Astrocyte of the cerebellum (primary cell): ENCODE measurements at regions not wholly inside any gene's neighbourhood (a gene's known extent, or its start where the extent isn't known, plus 50 kb on each side); places are given as distances from the start of the nearest gene placed in this dataset.
"Not testable (repeated sequence)": the region's sequence is repeated elsewhere in the genome, so short reads cannot be mapped to it uniquely, and the experiment has no call there.

Source experiments
- DNase-seq: peaks from one replicate; pipeline ENCODE4 v3.0.0-alpha.2; 2011; ENCODE audit warnings: low read depth
- H3K4me3 ChIP-seq: 2 replicates; pipeline ENCODE4 v1.5.1; 2011; ENCODE audit warnings: mild to moderate bottlenecking, low read depth, low read length, moderate library complexity
- in situ Hi-C: cut with HindIII; loops from 2 replicates; pipeline ENCODE4 v1.10.0; 2017; ENCODE audit warnings: low sequenced_read_pairs
- TF ChIP-seq, protein P1 (sequence below): IDR thresholded peaks from 2 replicates; pipeline ENCODE4 v1.5.1; 2012; ENCODE audit warnings: low read length, low read depth, moderate library complexity, mild to moderate bottlenecking; ENCODE audit errors: missing control alignments

DNA sequence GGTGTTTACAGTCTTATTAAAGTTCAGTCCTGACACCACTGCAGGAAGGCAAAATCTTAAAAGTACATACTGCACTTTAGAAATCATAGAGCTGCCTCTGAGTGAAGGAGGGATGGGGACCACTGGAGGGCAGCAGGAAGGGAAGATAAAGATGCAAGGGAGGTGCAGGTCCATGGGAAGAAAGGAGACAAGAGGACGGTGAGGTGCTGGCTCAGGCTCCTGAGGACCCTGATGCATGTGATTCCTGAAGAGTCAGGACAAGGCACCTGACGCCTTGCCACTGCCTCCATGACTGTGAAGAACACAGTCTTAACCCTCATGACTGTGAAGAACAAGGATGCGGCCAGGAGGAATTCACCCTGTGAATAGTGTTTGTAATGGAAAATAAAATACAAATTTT lies 116.2 kb upstream of the NPAS2 start:
- in situ Hi-C loops, result no loop called here
- H3K4me3 ChIP-seq, result no peak overlapping the region
- no peak for DNase-seq
- TF ChIP-seq, protein P1, sequence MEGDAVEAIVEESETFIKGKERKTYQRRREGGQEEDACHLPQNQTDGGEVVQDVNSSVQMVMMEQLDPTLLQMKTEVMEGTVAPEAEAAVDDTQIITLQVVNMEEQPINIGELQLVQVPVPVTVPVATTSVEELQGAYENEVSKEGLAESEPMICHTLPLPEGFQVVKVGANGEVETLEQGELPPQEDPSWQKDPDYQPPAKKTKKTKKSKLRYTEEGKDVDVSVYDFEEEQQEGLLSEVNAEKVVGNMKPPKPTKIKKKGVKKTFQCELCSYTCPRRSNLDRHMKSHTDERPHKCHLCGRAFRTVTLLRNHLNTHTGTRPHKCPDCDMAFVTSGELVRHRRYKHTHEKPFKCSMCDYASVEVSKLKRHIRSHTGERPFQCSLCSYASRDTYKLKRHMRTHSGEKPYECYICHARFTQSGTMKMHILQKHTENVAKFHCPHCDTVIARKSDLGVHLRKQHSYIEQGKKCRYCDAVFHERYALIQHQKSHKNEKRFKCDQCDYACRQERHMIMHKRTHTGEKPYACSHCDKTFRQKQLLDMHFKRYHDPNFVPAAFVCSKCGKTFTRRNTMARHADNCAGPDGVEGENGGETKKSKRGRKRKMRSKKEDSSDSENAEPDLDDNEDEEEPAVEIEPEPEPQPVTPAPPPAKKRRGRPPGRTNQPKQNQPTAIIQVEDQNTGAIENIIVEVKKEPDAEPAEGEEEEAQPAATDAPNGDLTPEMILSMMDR, result no peak

DNA sequence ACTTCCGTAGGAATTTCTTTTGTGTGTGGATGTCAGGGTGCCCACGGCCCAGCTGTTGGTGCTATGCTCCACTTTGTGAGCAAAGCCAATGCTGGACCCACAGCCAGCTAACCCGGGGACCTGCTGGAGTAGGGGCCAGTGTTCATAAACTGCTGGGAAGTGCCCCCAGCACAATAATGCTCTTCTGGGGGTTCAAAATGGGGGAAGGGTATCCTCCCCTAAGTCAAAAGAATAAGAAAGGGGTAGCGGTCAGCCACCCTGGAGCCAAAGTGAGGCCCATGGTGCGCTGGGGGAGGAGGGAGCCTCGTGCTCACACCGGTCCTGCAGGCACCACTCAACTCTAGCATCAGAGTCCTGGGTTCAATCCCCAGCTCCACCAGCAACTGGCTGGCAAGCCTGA lies 115.8 kb upstream of the NPAS2 start:
- DNase-seq, result no peak
- in situ Hi-C loops, result no loop called here
- TF ChIP-seq, protein P1, result no peak

DNA sequence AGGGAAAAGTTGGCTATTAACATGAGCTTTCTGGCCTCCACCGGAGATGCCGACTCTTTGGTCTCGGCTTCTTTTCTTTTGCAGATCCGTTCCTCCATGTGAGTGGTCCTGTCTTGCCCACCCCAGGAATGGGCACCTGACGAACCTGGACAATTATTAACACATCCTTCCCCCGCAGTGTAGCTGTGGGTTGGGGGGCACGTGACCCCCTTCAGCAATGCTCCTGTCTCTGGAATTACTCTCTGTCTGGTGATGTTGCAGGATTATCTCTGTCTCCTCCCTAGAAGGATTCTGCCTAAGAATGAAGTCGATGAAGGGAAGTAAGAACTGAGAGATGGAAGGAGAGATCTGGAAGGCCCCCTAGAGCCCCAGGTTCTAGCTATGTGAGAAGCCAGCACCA lies 115.2 kb upstream of the NPAS2 start:
- DNase-seq, result no peak

More for the DNA sequence above, 115.8 kb upstream of the NPAS2 start:
- H3K4me3 ChIP-seq, result no peak overlapping the region

DNA sequence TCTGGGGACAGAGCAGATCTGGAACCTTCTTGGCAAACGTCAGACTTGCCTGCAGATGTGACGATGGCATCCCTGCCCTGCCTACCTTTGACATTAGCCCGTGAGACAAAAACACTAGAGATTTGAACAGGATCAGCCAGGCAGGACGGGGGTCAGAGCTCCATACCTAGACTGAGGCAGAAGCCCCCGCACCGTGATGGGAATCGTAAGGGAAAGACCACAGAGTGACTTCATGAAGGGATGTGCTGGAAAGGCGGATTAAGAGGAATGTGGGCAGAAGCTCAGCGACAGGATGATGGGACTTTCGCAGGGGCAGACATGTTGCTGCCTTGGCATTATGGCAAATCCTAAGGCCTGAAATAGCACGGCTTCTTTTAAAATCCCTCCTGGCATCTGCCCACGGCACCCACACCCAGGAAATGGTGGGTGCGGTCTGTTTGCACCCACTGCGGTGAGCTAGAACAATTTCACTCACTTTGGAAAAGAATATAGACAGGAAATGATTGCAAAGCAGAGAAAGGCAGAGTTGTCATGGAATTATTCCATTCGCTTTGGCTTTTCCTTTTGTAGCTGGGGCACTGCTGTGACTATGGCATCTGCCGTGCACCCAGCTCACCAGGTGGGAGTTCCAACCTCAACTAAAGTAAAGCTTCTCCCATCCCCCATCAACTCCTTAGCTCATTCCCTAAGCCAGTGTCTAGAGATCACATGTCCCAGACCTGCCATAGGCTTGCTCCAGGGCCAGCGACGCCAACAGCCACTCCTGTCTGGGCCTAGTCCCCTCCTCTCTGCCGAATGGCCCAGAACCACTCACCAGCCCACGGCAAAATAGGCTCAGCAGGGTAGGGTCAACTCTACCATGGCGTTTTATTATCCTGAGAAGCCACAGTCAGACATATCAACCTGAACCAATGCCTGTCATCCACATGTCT lies 112.7 kb upstream of the NPAS2 start:
- in situ Hi-C loops, result no loop called here
- TF ChIP-seq, protein P1, result no peak
- DNase-seq, result no peak
- no peak overlapping the region for H3K4me3 ChIP-seq

More for the DNA sequence above, 115.2 kb upstream of the NPAS2 start:
- in situ Hi-C loops, result no loop called here
- TF ChIP-seq, protein P1, result no peak
- no peak overlapping the region for H3K4me3 ChIP-seq

DNA sequence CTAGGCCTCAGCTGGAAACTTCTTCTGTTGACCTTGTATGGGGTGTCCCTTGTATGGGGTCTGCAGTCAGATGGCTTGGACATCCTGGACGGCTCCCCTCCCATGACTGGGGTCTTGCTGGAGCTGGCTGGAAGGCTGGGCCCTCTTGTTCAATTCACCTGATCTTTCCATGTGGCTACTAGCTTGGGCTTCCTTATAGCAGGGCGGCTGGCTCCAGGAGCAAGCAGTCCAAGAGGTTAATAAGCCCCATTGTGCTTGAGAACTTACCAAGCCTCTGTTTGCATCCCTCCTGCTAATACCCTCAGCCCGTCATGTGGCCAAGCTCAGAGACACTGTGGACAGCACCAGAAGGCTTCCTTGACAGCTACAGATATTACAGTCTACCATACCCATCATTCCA lies 111.6 kb upstream of the NPAS2 start:
- no peak for DNase-seq
- TF ChIP-seq, protein P1, result no peak
- in situ Hi-C loops, result no loop called here
- H3K4me3 ChIP-seq, result no peak overlapping the region

DNA sequence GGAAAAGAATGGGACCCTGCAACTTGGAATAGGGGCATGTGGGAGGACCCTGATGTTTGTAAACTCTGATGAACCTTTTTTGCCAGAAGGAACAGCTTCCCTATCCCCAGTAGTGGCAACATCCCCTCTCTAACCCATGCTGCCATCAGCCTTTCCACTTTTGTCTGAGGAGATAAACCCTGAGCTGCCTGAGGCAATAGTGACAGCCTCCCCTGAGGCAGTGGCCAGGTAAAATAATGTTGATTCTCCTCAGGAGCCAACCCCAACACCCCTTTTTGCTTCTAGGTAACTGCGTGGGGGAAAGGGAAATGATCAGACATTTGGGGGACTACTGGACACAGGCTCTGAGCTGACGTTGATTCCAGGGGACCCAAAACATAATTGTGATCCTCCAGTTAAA lies 106.8 kb upstream of the NPAS2 start:
- in situ Hi-C loops, result no loop called here
- TF ChIP-seq, protein P1, result no peak

DNA sequence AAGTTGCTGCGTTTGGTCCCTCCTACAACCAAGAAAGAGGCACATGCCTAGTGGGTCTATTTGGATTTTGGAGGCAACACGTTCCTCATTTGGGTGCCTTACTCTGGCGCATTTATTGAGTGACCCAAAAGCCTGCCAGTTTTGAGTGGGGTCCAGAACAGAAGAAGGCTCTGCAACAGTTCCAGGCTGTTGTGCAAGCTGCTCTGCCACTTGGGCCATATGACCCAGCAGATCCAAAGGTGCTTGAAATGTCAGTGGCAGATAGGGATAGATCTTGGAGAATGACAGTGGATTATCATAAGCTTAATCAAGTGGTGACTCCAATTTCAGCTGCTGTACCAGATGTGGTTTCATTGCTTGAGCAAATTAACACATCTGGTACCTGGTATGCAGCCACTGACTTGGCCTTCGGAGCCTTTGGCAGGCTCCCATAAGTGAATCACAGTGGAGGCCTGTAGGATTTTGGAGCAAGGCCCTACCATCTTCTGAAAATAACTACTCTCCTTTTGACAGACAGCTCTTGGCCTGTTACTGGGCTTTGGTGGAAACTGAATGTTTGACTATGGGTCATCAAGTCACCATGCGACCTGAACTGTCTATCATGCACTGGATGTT lies 105.4 kb upstream of the NPAS2 start:
- DNase-seq, H3K4me3 ChIP-seq, in situ Hi-C loops: not testable (repeated sequence)

More for the DNA sequence above, 106.8 kb upstream of the NPAS2 start:
- no peak overlapping the region for H3K4me3 ChIP-seq
- DNase-seq, result no peak

DNA sequence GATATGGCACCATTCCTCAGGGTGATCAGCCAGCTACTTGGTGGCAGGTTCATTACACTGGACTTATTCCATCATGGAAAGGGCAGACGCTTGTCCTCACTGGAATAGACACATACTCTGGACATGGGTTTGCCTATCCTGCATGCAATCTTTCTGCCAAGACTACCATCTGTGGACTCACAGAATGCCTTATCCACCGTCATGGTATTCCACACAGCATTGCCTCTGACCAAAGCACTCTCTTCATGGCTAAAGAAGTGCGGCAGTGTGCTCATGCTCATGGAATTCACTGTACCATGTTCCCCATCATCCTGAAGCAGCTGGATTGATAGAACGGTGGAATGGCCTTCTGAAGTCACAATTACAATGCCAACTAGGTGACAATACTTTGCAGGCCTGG lies 104.1 kb upstream of the NPAS2 start:
- DNase-seq, H3K4me3 ChIP-seq, in situ Hi-C loops: not testable (repeated sequence)
